ENCODE measurements at regions not wholly inside any gene's neighbourhood (a gene's known extent, or its start where the extent isn't known, plus 50 kb on each side); places are given as distances from the start of the nearest gene placed in this dataset.

DNA sequence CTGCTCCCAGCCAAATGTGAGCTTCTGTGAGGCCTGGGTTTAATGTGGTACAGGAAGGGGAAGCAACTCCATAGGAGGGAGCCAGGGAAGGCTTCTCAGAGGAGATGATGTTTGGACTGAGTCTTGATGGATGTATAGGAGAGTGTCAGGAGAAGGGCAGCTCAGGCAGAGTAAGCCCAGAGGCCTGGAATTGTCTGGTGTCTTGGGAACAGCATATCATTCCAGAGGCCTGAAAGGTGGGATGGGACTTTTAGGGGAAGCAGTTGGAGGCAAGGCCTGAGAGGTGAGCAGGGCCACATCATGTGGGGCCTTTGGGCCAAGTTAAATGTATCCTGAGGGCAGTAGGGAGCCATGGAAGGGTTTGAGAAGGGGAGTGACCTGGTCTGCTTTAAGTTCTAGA lies 148.6 kb upstream of the WNT4 start:
- no peak for TF ChIP-seq CTCF (IDR thresholded peaks at IDR 0.05)
- no peak for TF ChIP-seq POLR2A (IDR thresholded peaks at IDR 0.05)
